T-helper 2 cell treated with Interferon-gamma antibody and Interleukin-4, amounts not matched to agents 5 μg/mL and 100 μg/mL, for 36 hours (primary cell): ENCODE measurements at regions not wholly inside any gene's neighbourhood (a gene's known extent, or its start where the extent isn't known, plus 50 kb on each side); places are given as distances from the start of the nearest gene placed in this dataset.

Source experiments
- DNase-seq: peaks from one replicate; pipeline ENCODE4 v3.0.0; 2021; ENCODE audit warnings: low spot score
- H3K27ac Mint-ChIP-seq: one replicate; pipeline ENCODE4 v1.8.0; 2021; ENCODE audit warnings: mild to moderate bottlenecking, mixed read lengths
- H3K27me3 Mint-ChIP-seq: one replicate; pipeline ENCODE4 v1.8.0; 2021; ENCODE audit warnings: low read depth, mixed read lengths
- H3K36me3 Mint-ChIP-seq: one replicate; pipeline ENCODE4 v1.8.0; 2021; ENCODE audit warnings: low read depth, mixed read lengths
- H3K4me1 Mint-ChIP-seq: one replicate; pipeline ENCODE4 v1.8.0; 2021; ENCODE audit warnings: low read depth, mixed read lengths
- H3K4me3 Mint-ChIP-seq: one replicate; pipeline ENCODE4 v1.8.0; 2022; ENCODE audit warnings: mild to moderate bottlenecking, moderate library complexity, mixed read lengths
- H3K9me3 Mint-ChIP-seq: one replicate; pipeline ENCODE4 v1.8.0; 2021; ENCODE audit warnings: mixed read lengths

DNA sequence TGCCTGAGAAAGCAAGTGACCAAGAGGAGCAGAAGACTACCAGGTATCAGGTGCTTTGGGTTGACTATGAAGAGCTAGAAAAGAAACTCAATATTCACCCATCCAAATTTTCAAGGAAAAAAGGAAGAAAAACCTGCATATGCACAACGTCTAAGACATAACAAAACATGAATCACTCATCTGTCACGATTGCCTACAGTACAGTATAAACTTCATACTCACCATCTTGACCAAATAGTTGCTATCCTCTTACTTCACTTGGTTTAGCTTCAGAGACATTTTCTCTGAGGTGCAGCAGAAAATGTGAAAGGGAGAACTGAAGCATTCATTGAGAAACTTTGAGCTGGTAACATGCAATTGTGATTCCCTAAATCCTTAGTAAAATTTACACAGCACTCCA lies 228.6 kb upstream of the MPDZ start:
- Mint-ChIP-seq H3K4me3 (no peak overlapping the region), H3K36me3 (no peaks in the 10 kb centered on the region), H3K9me3 (peaks cover 20% of the 10 kb centered on the region), H3K4me1 (no peaks in the 10 kb centered on the region), H3K27ac (no peak overlapping the region), H3K27me3 (no peaks in the 10 kb centered on the region)
- no peak for DNase-seq

DNA sequence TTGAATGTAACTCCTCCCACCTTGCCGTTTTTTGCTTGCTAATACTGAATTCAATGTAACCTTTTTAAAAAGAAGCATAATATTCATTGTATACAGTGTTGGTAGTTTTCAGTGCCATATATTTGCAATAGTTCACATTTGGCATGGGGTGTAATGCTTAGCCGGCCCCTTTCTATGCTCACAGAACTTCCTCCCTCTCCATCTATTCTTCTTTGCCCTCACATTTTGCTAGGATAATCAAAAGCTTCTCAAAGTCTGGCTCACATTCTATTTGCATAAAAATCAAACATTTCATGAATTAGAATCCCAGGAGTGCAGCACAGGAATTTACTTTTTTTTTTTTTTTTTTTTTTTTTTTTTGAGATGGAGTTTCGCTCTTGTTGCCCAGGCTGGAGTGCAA lies 226.3 kb upstream of the MPDZ start:
- Mint-ChIP-seq H3K36me3 (no peaks in the 10 kb centered on the region), H3K4me1 (no peaks in the 10 kb centered on the region), H3K9me3 (peaks cover 30% of the 10 kb centered on the region), H3K27me3 (no peaks in the 10 kb centered on the region), H3K27ac (no peak overlapping the region), H3K4me3 (no peak overlapping the region)
- no peak for DNase-seq

DNA sequence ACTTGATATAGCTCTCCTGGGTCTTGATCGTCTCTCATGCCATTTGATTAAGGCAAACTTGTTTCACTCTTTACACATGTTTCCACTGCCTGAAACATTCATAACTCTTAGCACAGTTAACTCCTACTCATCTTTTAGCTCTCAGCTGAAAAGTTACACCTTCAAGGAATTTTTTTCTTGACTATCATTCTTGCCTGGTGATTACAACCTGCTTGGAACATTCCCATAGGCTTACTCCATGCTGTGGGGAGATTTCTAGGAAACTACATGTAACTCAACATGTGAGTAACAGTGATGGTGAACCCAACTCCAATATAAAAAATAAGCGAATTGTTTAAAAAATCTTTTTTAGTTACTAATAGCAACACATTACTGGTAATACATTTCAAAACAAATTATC lies 224.1 kb upstream of the MPDZ start:
- Mint-ChIP-seq H3K27me3 (no peaks in the 10 kb centered on the region), H3K9me3 (peaks cover 26% of the 10 kb centered on the region), H3K4me1 (no peaks in the 10 kb centered on the region)

DNA sequence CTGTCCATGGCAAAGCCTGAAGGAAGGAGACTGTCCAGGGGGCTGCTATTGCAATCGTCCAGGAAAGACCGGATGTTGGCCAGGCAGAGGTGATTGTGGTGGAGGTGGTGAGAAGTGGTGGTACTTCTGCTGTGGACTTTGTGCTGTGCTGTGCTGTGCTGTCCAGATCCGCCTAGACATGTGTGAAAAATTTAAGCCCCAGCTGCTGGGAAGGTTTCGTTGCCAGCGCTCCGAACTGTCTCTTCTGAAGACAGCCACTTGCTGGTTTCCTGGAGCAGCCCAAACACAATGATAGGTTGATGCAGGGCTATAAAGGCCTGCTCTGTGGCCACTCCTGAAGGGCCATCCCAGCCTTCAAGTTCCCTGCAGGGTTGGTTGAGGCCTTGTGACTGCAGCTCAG lies 223.0 kb upstream of the MPDZ start:
- DNase-seq, result no peak
- no peaks in the 10 kb centered on the region for H3K27me3 Mint-ChIP-seq
- H3K36me3 Mint-ChIP-seq, result no peaks in the 10 kb centered on the region
- H3K27ac Mint-ChIP-seq, result no peak overlapping the region
- peaks cover 26% of the 10 kb centered on the region for H3K9me3 Mint-ChIP-seq
- no peak overlapping the region for H3K4me3 Mint-ChIP-seq
- H3K4me1 Mint-ChIP-seq, result no peaks in the 10 kb centered on the region

More for the DNA sequence above, 224.1 kb upstream of the MPDZ start:
- no peaks in the 10 kb centered on the region for H3K36me3 Mint-ChIP-seq
- H3K4me3 Mint-ChIP-seq, result no peak overlapping the region
- H3K27ac Mint-ChIP-seq, result no peak overlapping the region
- no peak for DNase-seq

DNA sequence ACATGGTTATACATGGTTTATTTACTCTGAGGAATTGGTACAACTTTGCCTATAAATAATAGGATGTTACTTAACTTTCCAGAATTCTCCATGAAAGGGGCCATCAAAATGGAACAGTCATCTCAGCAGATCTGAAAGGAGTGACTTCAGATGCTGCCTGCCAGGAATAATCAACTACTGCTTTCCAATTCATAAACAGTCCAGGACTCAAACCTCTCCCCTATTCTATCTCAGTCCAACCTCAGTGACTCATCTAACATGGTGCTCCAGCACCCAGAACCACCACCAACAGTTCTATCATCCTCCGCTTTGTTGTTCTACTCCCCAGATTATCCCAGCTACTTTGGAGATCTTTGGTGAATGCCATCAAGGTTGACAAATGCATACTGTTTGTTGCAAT lies 221.5 kb upstream of the MPDZ start:
- peaks cover 23% of the 10 kb centered on the region for H3K9me3 Mint-ChIP-seq
- H3K36me3 Mint-ChIP-seq, result no peaks in the 10 kb centered on the region
- H3K4me3 Mint-ChIP-seq, result no peak overlapping the region
- DNase-seq, result no peak
- no peaks in the 10 kb centered on the region for H3K4me1 Mint-ChIP-seq
- H3K27ac Mint-ChIP-seq, result no peak overlapping the region
- no peaks in the 10 kb centered on the region for H3K27me3 Mint-ChIP-seq

DNA sequence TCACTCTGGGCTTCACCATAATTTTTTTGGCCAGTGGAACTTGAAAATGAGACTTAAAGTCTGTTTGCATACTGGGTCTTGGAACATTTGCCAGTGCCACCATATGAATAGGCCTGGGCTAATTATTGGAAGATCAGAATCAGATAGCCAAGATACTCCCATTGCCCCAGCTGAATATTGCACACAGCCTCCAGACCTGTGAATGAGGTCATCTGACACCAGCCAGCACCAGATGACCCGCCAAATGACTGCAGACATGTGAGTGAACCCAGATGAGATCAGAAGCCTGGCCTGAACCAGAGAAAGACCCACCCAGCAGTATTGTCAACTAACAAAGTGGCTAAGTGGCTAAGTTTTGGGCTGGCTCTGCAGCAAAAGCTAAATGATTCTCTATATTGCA lies 220.5 kb upstream of the MPDZ start:
- H3K4me1 Mint-ChIP-seq, result no peaks in the 10 kb centered on the region
- no peaks in the 10 kb centered on the region for H3K27me3 Mint-ChIP-seq
- no peak overlapping the region for H3K27ac Mint-ChIP-seq
- no peak overlapping the region for H3K4me3 Mint-ChIP-seq
- DNase-seq, result no peak
- peaks cover 22% of the 10 kb centered on the region for H3K9me3 Mint-ChIP-seq
- no peaks in the 10 kb centered on the region for H3K36me3 Mint-ChIP-seq

DNA sequence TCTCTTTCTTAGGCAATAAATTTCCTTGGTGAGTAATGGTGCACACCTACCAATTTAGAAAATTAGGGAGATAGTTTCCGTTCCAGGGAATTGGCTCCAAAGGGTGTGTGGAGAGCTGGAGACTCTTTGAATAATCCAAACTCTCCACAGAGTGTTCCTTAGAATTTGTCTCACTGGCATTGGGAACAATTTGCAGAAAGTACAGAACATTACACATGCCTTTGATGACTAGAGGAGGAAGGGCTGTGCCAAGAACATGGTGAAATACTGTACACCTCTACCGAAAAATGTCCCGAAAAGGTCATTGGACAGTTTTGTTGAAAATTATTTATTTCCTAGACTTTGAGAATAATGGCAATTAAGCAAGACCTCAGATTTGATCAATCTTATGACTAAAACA lies 214.2 kb upstream of the MPDZ start:
- Mint-ChIP-seq H3K4me3 (no peak overlapping the region), H3K36me3 (no peaks in the 10 kb centered on the region), H3K27ac (no peak overlapping the region), H3K4me1 (no peaks in the 10 kb centered on the region), H3K9me3 (peaks cover 5% of the 10 kb centered on the region), H3K27me3 (no peaks in the 10 kb centered on the region)
- DNase-seq, result no peak

DNA sequence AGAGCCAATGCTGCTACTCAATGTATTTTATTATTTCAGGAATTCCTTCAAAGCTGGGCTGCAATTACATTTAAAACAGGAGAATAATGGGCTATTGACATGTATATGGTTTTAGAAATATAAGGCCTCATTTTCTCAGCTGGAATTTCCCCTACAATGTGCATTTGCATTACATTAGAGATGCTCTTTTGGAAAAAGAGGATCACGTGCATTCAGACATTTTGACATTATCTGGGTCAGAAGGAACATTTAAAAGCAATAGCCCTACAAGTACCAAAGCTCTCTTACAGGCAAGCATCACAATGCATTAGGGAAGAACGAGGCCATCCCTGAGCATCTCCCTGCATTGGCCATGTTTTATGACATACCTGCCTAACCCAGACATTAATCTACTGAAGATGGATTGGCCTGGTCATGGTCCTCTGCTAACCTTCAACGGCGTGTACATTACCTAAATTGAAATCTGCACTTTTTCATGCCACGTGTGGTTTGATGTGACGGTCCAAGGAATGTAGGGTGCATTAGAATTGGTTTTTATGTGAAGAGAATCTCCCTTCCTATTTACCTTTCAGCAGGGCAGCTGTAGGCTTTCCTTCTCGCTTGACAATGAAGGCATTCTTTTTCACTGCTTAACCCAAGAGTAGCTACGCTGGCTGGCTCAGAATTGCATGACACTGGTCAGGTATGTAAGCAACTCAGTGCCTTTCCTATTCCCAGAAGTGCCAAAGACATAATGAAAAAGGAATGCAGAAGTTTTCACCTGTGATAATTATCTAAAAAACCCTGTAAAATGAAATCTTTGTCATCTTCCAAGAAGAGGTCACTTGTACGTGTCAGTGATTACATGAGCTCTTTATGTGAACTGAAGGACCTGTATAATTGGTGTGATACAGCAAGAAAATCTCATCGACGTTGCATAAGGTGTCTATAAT lies 212.3 kb upstream of the MPDZ start:
- peaks cover 5% of the 10 kb centered on the region for H3K9me3 Mint-ChIP-seq
- no peaks in the 10 kb centered on the region for H3K4me1 Mint-ChIP-seq
- no peaks in the 10 kb centered on the region for H3K27me3 Mint-ChIP-seq
- H3K36me3 Mint-ChIP-seq, result no peaks in the 10 kb centered on the region
- no peak overlapping the region for H3K27ac Mint-ChIP-seq
- H3K4me3 Mint-ChIP-seq, result no peak overlapping the region
- no peak for DNase-seq

DNA sequence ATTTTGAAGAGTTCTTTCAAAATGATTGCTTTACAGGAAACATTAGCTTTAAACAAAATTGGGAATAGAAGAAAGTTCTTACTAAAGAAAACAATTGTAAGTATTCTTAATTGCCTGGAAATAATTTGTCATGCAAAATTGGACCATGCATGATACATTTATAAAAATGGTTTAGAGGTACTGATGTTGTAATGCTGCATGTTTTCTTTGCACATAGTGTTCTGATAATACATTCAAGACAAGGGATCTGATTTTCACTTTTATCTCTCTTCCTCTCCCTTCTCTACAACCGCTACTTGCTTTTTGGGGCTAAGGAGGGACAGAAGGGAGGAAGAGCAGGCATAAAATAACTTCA lies 211.6 kb upstream of the MPDZ start:
- no peak for DNase-seq
- no peaks in the 10 kb centered on the region for H3K27me3 Mint-ChIP-seq

DNA sequence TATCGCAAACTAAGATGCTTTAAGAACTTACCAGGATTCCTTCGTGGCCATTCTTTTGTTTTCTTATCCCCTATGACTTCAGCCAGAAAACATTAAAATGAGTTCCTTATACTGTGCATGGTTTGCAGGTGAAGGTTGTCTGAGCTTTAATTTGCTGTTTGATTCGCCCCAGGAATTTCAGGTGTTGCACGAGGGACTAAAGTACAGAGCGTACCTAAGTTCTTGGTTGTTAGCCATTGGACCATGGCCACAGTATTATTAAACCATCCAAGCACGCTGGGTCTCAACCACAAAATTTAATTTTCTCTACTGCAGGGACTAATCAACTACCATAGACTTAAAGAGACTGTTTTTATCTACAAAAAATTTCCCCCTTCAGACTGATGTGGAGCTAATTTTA lies 208.4 kb upstream of the MPDZ start:
- H3K27me3 Mint-ChIP-seq, result no peaks in the 10 kb centered on the region
- peaks cover 9% of the 10 kb centered on the region for H3K9me3 Mint-ChIP-seq
- no peak overlapping the region for H3K4me3 Mint-ChIP-seq
- no peaks in the 10 kb centered on the region for H3K4me1 Mint-ChIP-seq
- no peaks in the 10 kb centered on the region for H3K36me3 Mint-ChIP-seq
- DNase-seq, result no peak
- H3K27ac Mint-ChIP-seq, result no peak overlapping the region

More for the DNA sequence above, 211.6 kb upstream of the MPDZ start:
- Mint-ChIP-seq H3K4me3 (no peak overlapping the region), H3K36me3 (no peaks in the 10 kb centered on the region), H3K9me3 (peaks cover 5% of the 10 kb centered on the region), H3K27ac (no peak overlapping the region), H3K4me1 (no peaks in the 10 kb centered on the region)

DNA sequence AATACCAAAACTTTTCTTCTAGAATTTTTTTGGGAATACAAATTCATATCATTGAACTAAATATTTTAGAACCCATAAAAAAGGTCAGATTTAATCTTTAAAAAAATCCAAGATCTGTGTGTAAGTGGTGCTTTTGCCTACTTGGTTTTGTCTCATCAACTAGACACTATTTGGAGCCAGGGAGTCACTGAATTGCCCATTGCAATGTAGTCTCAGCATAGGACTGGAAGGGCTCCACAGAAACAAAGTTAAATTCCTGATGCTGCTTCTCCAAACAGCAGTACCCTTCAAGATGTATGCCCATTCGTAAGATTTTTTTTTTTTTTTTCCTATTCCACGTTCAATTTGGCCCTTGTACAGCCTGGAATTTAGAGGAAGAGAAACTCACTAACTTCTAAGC lies 208.0 kb upstream of the MPDZ start:
- no peak overlapping the region for H3K4me3 Mint-ChIP-seq
- no peaks in the 10 kb centered on the region for H3K36me3 Mint-ChIP-seq
- no peak for DNase-seq
- H3K27me3 Mint-ChIP-seq, result no peaks in the 10 kb centered on the region
- H3K27ac Mint-ChIP-seq, result no peak overlapping the region
- H3K9me3 Mint-ChIP-seq, result peaks cover 9% of the 10 kb centered on the region
- H3K4me1 Mint-ChIP-seq, result no peaks in the 10 kb centered on the region

DNA sequence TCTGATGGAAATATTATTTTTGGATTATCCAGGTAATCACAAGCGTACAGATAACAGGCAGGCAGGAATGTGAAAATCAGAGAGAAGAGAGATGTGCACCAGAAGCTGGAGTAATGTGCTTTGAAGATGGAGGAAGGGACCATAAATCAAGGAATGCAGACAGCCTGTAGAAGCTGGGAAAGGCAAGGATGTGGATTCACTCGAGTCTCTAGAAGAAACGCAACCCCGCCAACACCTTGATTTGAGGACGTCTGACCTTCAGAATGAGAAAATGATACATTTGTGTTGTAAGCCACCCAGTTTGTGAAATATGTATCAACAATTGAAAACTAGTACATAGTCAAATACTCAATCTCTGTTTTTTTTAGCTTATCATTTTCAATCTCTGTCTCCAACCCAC lies 207.6 kb upstream of the MPDZ start:
- H3K4me3 Mint-ChIP-seq, result no peak overlapping the region
- no peaks in the 10 kb centered on the region for H3K36me3 Mint-ChIP-seq
- no peaks in the 10 kb centered on the region for H3K4me1 Mint-ChIP-seq
- H3K27me3 Mint-ChIP-seq, result no peaks in the 10 kb centered on the region
- no peak for DNase-seq
- H3K27ac Mint-ChIP-seq, result no peak overlapping the region
- peaks cover 9% of the 10 kb centered on the region for H3K9me3 Mint-ChIP-seq

DNA sequence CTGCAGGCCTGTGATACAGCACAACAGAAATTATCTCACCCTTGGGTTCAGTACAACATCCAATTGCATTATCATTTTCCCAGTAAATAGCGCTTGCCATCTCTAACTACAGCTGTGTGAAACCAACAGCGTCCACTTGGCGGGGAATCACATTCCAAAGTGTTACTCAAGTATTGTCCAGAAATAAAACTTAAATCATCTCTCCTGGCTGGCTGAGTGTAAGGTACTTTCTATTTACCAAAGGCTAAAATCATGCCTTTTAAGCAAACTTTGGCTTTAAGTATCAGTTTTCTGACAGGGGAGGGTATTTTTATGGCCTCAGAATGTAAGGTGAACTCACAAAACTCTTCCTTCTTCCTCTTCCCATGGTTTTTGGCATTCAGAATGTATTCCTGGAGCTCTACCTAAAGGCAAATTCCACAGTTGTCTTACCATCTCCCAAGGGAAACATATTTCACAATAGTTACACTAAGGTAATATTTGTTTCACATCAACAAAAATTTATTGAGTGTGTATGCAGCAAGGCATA lies 205.6 kb upstream of the MPDZ start:
- Mint-ChIP-seq H3K27ac (no peak overlapping the region), H3K4me3 (no peak overlapping the region), H3K36me3 (no peaks in the 10 kb centered on the region), H3K27me3 (no peaks in the 10 kb centered on the region), H3K4me1 (no peaks in the 10 kb centered on the region), H3K9me3 (peaks cover 9% of the 10 kb centered on the region)
- DNase-seq, result no peak

DNA sequence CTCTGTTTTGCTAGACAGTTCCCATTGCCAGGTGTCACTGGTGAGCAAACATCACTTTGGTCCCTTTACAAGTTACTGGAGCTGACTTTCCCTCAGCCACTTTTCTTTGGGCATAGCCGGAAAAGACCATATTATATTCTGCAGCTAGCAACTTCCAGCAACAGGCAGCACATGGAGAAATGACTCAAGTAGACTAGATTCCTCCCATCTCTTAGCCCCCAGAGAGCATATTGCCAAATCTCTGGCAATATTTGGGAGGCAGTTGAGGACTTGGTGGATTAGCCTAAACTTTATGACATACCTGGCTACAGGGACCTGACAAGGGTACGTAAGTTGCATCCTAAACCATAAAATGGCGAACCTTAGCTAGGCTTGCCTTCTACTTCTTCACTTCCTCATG lies 204.7 kb upstream of the MPDZ start:
- Mint-ChIP-seq H3K36me3 (no peaks in the 10 kb centered on the region), H3K27ac (no peak overlapping the region), H3K27me3 (no peaks in the 10 kb centered on the region), H3K4me3 (no peak overlapping the region), H3K4me1 (no peaks in the 10 kb centered on the region), H3K9me3 (peaks cover 9% of the 10 kb centered on the region)
- no peak for DNase-seq

DNA sequence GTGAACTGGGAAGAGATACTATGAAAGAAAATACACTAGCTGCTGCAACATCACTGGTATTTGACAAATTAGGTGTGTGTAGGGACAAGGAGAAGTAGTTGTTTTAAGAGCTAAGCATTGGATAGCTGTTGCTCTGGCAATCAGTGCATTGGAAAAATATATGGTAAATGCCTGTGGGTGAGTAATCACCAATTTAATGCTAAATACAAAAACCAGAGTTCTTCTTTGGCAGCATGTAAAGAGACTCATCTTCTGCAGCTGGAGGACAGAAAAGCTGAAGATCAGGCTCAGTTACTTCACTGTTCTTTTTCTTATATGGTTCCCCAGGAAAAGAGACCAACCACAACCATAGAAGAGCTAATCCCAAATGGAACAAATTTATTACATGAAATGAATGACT lies 201.8 kb upstream of the MPDZ start:
- Mint-ChIP-seq H3K4me1 (no peaks in the 10 kb centered on the region), H3K9me3 (peaks cover 9% of the 10 kb centered on the region), H3K27me3 (no peaks in the 10 kb centered on the region), H3K36me3 (no peaks in the 10 kb centered on the region), H3K4me3 (no peak overlapping the region), H3K27ac (no peak overlapping the region)
- no peak for DNase-seq
